Esophagus (tissue), 2 donors: ENCODE measurements at regions not wholly inside any gene's neighbourhood (a gene's known extent, or its start where the extent isn't known, plus 50 kb on each side); places are given as distances from the start of the nearest gene placed in this dataset.
A peak's percentile ranks its signal among the peaks of the same experiment; 100 is the strongest.

Source experiments
- H3K27ac ChIP-seq, 2 donors: one replicate each; pipeline ENCODE4 v1.5.1; 2013; ENCODE audit warnings: low read depth in 2 of 2, mild to moderate bottlenecking in 2 of 2, inconsistent platforms in 1 of 2, low read length in 1 of 2, moderate library complexity in 1 of 2
- H3K27me3 ChIP-seq, 2 donors: one replicate each; pipeline ENCODE4 v1.6.1; 2013; ENCODE audit warnings: low read length in 2 of 2, control low read depth in 1 of 2, mild to moderate bottlenecking in 1 of 2; ENCODE audit not compliant: insufficient read depth in 2 of 2, control insufficient read depth in 1 of 2
- H3K36me3 ChIP-seq, 2 donors: one replicate each; pipeline ENCODE4 v1.6.1; 2013; ENCODE audit warnings: low read length in 1 of 2; ENCODE audit not compliant: control insufficient read depth in 2 of 2, insufficient read depth in 2 of 2
- H3K4me1 ChIP-seq, 2 donors: one replicate each; pipeline ENCODE4 v1.6.1; 2013; ENCODE audit warnings: low read length in 1 of 2; ENCODE audit not compliant: control insufficient read depth in 2 of 2, insufficient read depth in 2 of 2
- H3K4me3 ChIP-seq, 2 donors: one replicate each; pipeline ENCODE4 v1.5.1; 2013; ENCODE audit warnings: low read length in 2 of 2, mild to moderate bottlenecking in 2 of 2, low read depth in 1 of 2, moderate library complexity in 1 of 2
- H3K9me3 ChIP-seq, 2 donors: one replicate each; pipeline ENCODE4 v1.6.1; 2013; ENCODE audit warnings: mild to moderate bottlenecking in 2 of 2, low read depth in 1 of 2, low read length in 1 of 2, moderate library complexity in 1 of 2; ENCODE audit not compliant: control insufficient read depth in 2 of 2, insufficient read depth in 1 of 2
- WGBS, 2 donors: extraction: QIAGEN DNeasy Blood & Tissue Kit; methylation state at CpG; one replicate each; pipeline ENCODE4 v1.1.7; 2013; 5-methylcytosine and 5-hydroxymethylcytosine counted together
- donor health status: healthy with polysubstance abuse.
- donor health status: Bipolar disorder and iron deficiency.

DNA sequence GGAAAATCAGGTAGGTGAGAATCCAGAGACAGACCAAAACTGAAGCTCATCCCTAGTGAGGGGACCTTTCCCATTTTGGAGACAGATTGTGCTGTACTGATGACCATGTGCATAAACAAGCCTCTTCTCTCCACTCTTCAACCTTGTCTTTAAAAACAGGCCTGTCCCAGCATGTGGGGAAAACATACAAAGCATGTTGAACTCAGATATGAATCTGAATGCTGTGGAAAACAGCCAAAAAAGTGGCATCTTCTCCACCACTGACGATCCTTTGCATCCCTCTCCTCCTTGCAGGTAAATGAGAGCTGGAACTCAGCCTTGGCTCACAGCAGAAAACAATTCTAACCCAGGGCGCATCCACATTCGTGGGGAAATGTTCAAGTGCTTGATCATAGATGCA is 123.7 kb upstream of the FOXQ1 start:
- Histone ChIP-seq H3K36me3 (no peaks in the 10 kb centered on the region), H3K4me1 (peaks cover 0 to 6% of the 10 kb centered on the region in 2 donors), H3K27ac (no peak overlapping the region), H3K27me3 (no peaks in the 10 kb centered on the region), H3K9me3 (no peaks in the 10 kb centered on the region), H3K4me3 (no peak overlapping the region)
- 62 to 75% methylated on average over 3 of the region's 3 CpGs for WGBS, 2 donors

- Histone ChIP-seq H3K4me1 (peaks cover 0 to 6% of the 10 kb centered on the region in 2 donors), H3K36me3 (no peaks in the 10 kb centered on the region), H3K9me3 (no peaks in the 10 kb centered on the region), H3K4me3 (no peak overlapping the region), H3K27me3 (no peaks in the 10 kb centered on the region), H3K27ac (no peak overlapping the region)
- WGBS, 2 donors, result 82 to 83% methylated on average over 7 of the region's 7 CpGs
Observed at GRCh38 chr6:1187293-1188131, 124.4 kb upstream of the FOXQ1 start.

GRCh38 chr6:1184318-1184717 is 127.6 kb upstream of the FOXQ1 start:
- Histone ChIP-seq H3K27me3 (no peaks in the 10 kb centered on the region), H3K27ac (no peak overlapping the region), H3K36me3 (no peaks in the 10 kb centered on the region), H3K4me1 (peaks cover 0 to 3% of the 10 kb centered on the region in 2 donors), H3K4me3 (no peak overlapping the region), H3K9me3 (no peaks in the 10 kb centered on the region)
- WGBS, 2 donors, result 85 to 92% methylated on average over 4 of the region's 4 CpGs

DNA sequence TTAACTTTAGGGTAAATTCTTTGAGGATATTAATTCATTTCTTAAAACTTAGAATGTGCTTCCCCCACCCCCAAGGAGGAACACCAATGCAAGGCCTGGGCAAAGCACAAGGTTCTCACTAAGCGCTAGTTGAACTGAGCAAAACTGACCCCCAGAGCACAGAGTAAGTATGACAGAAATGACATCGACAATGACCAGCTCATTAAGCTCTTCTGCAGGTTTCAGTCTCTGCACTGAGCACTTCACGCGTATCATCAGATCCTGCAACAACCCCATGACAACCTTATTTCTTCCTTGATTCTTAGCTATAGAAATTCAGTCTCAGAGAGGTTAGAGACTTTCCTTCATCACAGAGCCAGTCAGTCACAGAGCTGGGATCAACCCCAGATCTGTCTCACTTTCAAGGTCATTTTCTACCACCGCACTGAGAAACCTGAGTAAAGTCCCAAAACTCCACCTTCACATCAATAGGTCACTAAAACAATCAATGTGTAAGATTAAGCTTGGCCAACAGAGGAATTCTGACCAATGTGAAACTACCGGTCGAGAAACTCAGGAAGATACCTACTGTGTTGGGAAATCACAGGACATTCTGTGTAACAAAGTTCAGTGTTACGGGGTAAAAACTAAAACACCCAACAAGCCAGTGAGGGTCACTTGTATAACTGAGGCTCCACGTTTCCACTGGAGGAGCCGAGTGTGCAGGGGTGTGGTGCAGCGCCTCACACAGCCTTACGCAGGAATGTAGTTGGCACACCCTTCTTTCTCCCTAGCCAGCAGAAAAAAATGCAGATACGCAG is 129.0 kb upstream of the FOXQ1 start:
- WGBS, 2 donors, result 71 to 73% methylated on average over 13 of the region's 13 CpGs
- H3K36me3 ChIP-seq, result no peaks in the 10 kb centered on the region
- peaks cover 0 to 3% of the 10 kb centered on the region in 2 donors for H3K4me1 ChIP-seq
- no peaks in the 10 kb centered on the region for H3K27me3 ChIP-seq
- no peak overlapping the region for H3K27ac ChIP-seq
- no peaks in the 10 kb centered on the region for H3K9me3 ChIP-seq
- H3K4me3 ChIP-seq, result no peak overlapping the region

- no peak overlapping the region for H3K27ac ChIP-seq
- H3K27me3 ChIP-seq, result no peaks in the 10 kb centered on the region
- no peaks in the 10 kb centered on the region for H3K9me3 ChIP-seq
- no peaks in the 10 kb centered on the region for H3K36me3 ChIP-seq
- WGBS, 2 donors, result 68 to 74% methylated on average over 4 of the region's 4 CpGs
- no peaks in the 10 kb centered on the region for H3K4me1 ChIP-seq
- no peak overlapping the region for H3K4me3 ChIP-seq
Observed at GRCh38 chr6:1181939-1182605, 129.8 kb upstream of the FOXQ1 start.

- H3K9me3 ChIP-seq, result no peaks in the 10 kb centered on the region
- 73 to 76% methylated on average over 16 of the region's 16 CpGs for WGBS, 2 donors
- H3K4me3 ChIP-seq, result no peak overlapping the region
- no peaks in the 10 kb centered on the region for H3K27me3 ChIP-seq
- H3K27ac ChIP-seq, result peak overlapping the region in 1 of 2 donors; percentile 4
- peaks cover 0 to 4% of the 10 kb centered on the region in 2 donors for H3K4me1 ChIP-seq
- H3K36me3 ChIP-seq, result no peaks in the 10 kb centered on the region
Observed at GRCh38 chr6:1179571-1180459, 132.1 kb upstream of the FOXQ1 start.

- 85 to 87% methylated on average over 3 of the region's 3 CpGs for WGBS, 2 donors
- Histone ChIP-seq H3K4me3 (no peak overlapping the region), H3K36me3 (no peaks in the 10 kb centered on the region), H3K9me3 (no peaks in the 10 kb centered on the region), H3K27me3 (no peaks in the 10 kb centered on the region), H3K4me1 (peaks cover 0 to 4% of the 10 kb centered on the region in 2 donors), H3K27ac (no peak overlapping the region)
Observed at GRCh38 chr6:1178590-1178989, 133.3 kb upstream of the FOXQ1 start.

GRCh38 chr6:1176567-1176966 is 135.3 kb upstream of the FOXQ1 start:
- Histone ChIP-seq H3K9me3 (no peaks in the 10 kb centered on the region), H3K27me3 (no peaks in the 10 kb centered on the region), H3K4me3 (no peak overlapping the region), H3K27ac (peak overlapping the region; percentile 25 to 74), H3K4me1 (peaks cover 0 to 4% of the 10 kb centered on the region in 2 donors), H3K36me3 (no peaks in the 10 kb centered on the region)
- WGBS, 2 donors, result 53 to 66% methylated on average over 6 of the region's 6 CpGs

- peak overlapping the region in 1 of 2 donors; percentile 37 for H3K27ac ChIP-seq
- H3K9me3 ChIP-seq, result no peaks in the 10 kb centered on the region
- peaks cover 0 to 4% of the 10 kb centered on the region in 2 donors for H3K4me1 ChIP-seq
- 54 to 72% methylated on average over 4 of the region's 4 CpGs for WGBS, 2 donors
- H3K27me3 ChIP-seq, result no peaks in the 10 kb centered on the region
- H3K36me3 ChIP-seq, result no peaks in the 10 kb centered on the region
- H3K4me3 ChIP-seq, result no peak overlapping the region
Observed at GRCh38 chr6:1175877-1176276, 136.0 kb upstream of the FOXQ1 start.
